ENCODE measurements at regions not wholly inside any gene's neighbourhood (a gene's known extent, or its start where the extent isn't known, plus 50 kb on each side); places are given as distances from the start of the nearest gene placed in this dataset.

GRCh38 chr11:134667175-134667500 lies 255.1 kb upstream of the B3GAT1 start:
- TF ChIP-seq CTCF (conservative IDR thresholded peaks at IDR 0.05 in 1 of 2, IDR thresholded peaks at IDR 0.05 in 1 of 2; ENCODE audit: low read depth in 1 of 2, low read length in 2 of 2) (no peak), EZH2 (IDR thresholded peaks at IDR 0.05; ENCODE audit: low read length, missing control alignments) (no peak)
